ENCODE measurements at regions not wholly inside any gene's neighbourhood (a gene's known extent, or its start where the extent isn't known, plus 50 kb on each side); places are given as distances from the start of the nearest gene placed in this dataset.

- TF ChIP-seq MYC (IDR thresholded peaks at IDR 0.05; ENCODE audit: low read depth, low read length), result no peak
- TF ChIP-seq POLR2AphosphoS5 (IDR thresholded peaks at IDR 0.05; ENCODE audit: insufficient read depth, low read depth, low read length), result no peak
- H3K27me3 ChIP-seq (ENCODE audit: control insufficient read depth in 2 of 2, insufficient read depth in 2 of 2, low read length in 2 of 2), result no peaks in the 10 kb centered on the region
- no peaks in the 10 kb centered on the region for H4K20me1 ChIP-seq (replicated peaks; ENCODE audit: control insufficient read depth, extremely low read depth, insufficient read depth, low read length)
- ChIA-PET CTCF (no interaction called here), POLR2A (no interaction called here)
- H3K9ac ChIP-seq (replicated peaks; ENCODE audit: extremely low read depth, insufficient read depth, low read length), result no peak overlapping the region
- no peaks in the 10 kb centered on the region for H3K4me1 ChIP-seq (ENCODE audit: control insufficient read depth, extremely low read depth, insufficient read depth, low read length)
- intact Hi-C loops (cut with micrococcal nuclease), result no loop called here
- dilution Hi-C loops (cut with MboI; ENCODE audit: extremely low pct_ligation_motif_present, low sequenced_read_pairs), result no loop called here
- H3K4me3 ChIP-seq (replicated peaks in 1 of 3; ENCODE audit: insufficient read depth in 1 of 3, low read depth in 1 of 3, low read length in 3 of 3), result no peak overlapping the region
- H3K9me3 ChIP-seq (replicated peaks; ENCODE audit: control insufficient read depth, insufficient read depth, low read length), result peaks cover 2% of the 10 kb centered on the region
- FAIRE-seq (no peak), DNase-seq (ENCODE audit: low read depth, low spot score) (no peak)
- H2AFZ ChIP-seq (ENCODE audit: low read depth, low read length), result no peak overlapping the region
- no peaks in the 10 kb centered on the region for H3K9me1 ChIP-seq (replicated peaks; ENCODE audit: control insufficient read depth, extremely low read depth, insufficient read depth, low read length)
- no TSS peak for BruUV-seq (replicated peaks)
- H3K27ac ChIP-seq (ENCODE audit: insufficient read depth, low read depth, low read length), result no peak overlapping the region
- H3K79me2 ChIP-seq (ENCODE audit: control insufficient read depth, insufficient read depth, low read length), result no peaks in the 10 kb centered on the region
- H3K36me3 ChIP-seq (ENCODE audit: control insufficient read depth in 2 of 2, extremely low read depth in 1 of 2, insufficient read depth in 2 of 2, low read length in 2 of 2), result no peaks in the 10 kb centered on the region
- H3K4me2 ChIP-seq (ENCODE audit: insufficient read depth, low read length), result no peak overlapping the region
Measured at GRCh38 chr19:28155265-28155664, 1057.7 kb downstream of the UQCRFS1 start.

- FAIRE-seq (no peak), DNase-seq (ENCODE audit: low read depth, low spot score) (no peak)
- CTCF ChIA-PET, result no interaction called here
- Histone ChIP-seq H2AFZ (ENCODE audit: low read depth, low read length) (no peak overlapping the region), H3K27me3 (ENCODE audit: control insufficient read depth in 2 of 2, insufficient read depth in 2 of 2, low read length in 2 of 2) (no peaks in the 10 kb centered on the region), H3K9me1 (replicated peaks; ENCODE audit: control insufficient read depth, extremely low read depth, insufficient read depth, low read length) (no peaks in the 10 kb centered on the region), H3K4me1 (ENCODE audit: control insufficient read depth, extremely low read depth, insufficient read depth, low read length) (no peaks in the 10 kb centered on the region), H3K27ac (ENCODE audit: insufficient read depth, low read depth, low read length) (no peak overlapping the region), H3K4me3 (replicated peaks in 1 of 3; ENCODE audit: insufficient read depth in 1 of 3, low read depth in 1 of 3, low read length in 3 of 3) (no peak overlapping the region), H3K79me2 (ENCODE audit: control insufficient read depth, insufficient read depth, low read length) (no peaks in the 10 kb centered on the region), H3K9ac (replicated peaks; ENCODE audit: extremely low read depth, insufficient read depth, low read length) (no peak overlapping the region), H3K4me2 (ENCODE audit: insufficient read depth, low read length) (no peak overlapping the region), H4K20me1 (replicated peaks; ENCODE audit: control insufficient read depth, extremely low read depth, insufficient read depth, low read length) (no peaks in the 10 kb centered on the region), H3K9me3 (replicated peaks; ENCODE audit: control insufficient read depth, insufficient read depth, low read length) (peaks cover 4% of the 10 kb centered on the region), H3K36me3 (ENCODE audit: control insufficient read depth in 2 of 2, extremely low read depth in 1 of 2, insufficient read depth in 2 of 2, low read length in 2 of 2) (no peaks in the 10 kb centered on the region)
- TF ChIP-seq CTCF (IDR thresholded peaks at IDR 0.05; ENCODE audit: extremely low read depth in 1 of 2, insufficient read depth in 1 of 2, low read depth in 1 of 2, low read length in 2 of 2) (no peak), MYC (IDR thresholded peaks at IDR 0.05; ENCODE audit: low read depth, low read length) (no peak), MAX (IDR thresholded peaks at IDR 0.05; ENCODE audit: insufficient read depth, insufficient read length) (no peak), POLR2AphosphoS5 (IDR thresholded peaks at IDR 0.05; ENCODE audit: insufficient read depth, low read depth, low read length) (no peak), FOS (IDR thresholded peaks at IDR 0.05; ENCODE audit: borderline replicate concordance, insufficient read depth, low read length) (no peak), EZH2 (IDR thresholded peaks at IDR 0.05; ENCODE audit: borderline replicate concordance, low read depth, low read length, severe bottlenecking) (no peak), JUN (IDR thresholded peaks at IDR 0.05; ENCODE audit: borderline replicate concordance, insufficient read depth, insufficient read length, low read depth) (no peak), POLR2A (IDR thresholded peaks at IDR 0.05; ENCODE audit: low read depth, low read length) (no peak), GATA2 (IDR thresholded peaks at IDR 0.05; ENCODE audit: insufficient read depth, insufficient read length, low read depth, low read length) (no peak)
- intact Hi-C loops (cut with micrococcal nuclease), result no loop called here
- no TSS peak for BruUV-seq (replicated peaks)
- POLR2A ChIA-PET, result no interaction called here
- dilution Hi-C loops (cut with MboI; ENCODE audit: extremely low pct_ligation_motif_present, low sequenced_read_pairs), result no loop called here
Measured at GRCh38 chr19:28154077-28154476, 1058.9 kb downstream of the UQCRFS1 start.

Measured in endothelial cell of umbilical vein (primary cell).